IPS-NIHi11 (cell line): ENCODE measurements at regions not wholly inside any gene's neighbourhood (a gene's known extent, or its start where the extent isn't known, plus 50 kb on each side); places are given as distances from the start of the nearest gene placed in this dataset.
A peak's percentile ranks its signal among the peaks of the same experiment; 100 is the strongest.
"Not testable (repeated sequence)": the region's sequence is repeated elsewhere in the genome, so short reads cannot be mapped to it uniquely, and the experiment has no call there.

Source experiments
- DNase-seq: peaks from one replicate; pipeline ENCODE4 v3.0.0; 2012; ENCODE audit warnings: mixed read lengths, low spot score

DNA sequence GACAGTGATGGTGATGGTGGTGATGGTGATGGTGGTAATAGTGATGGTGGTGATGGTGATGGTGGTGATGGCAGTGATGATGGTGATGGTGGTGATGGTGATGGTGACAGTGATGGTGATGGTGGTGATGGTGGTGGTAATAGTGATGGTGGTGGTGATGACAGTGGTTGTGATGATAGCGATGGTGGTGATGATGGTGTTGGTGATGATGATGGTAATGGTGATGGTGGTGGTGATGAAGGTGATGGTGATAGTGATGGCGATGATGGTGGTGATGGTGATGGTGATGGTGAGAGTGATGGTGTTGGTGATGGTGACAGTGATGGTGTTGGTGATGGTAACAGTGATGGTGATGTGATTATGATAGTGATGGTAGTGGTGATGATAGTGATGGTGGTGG lies 94.3 kb downstream of the ASB1 start:
- DNase-seq, result no peak

DNA sequence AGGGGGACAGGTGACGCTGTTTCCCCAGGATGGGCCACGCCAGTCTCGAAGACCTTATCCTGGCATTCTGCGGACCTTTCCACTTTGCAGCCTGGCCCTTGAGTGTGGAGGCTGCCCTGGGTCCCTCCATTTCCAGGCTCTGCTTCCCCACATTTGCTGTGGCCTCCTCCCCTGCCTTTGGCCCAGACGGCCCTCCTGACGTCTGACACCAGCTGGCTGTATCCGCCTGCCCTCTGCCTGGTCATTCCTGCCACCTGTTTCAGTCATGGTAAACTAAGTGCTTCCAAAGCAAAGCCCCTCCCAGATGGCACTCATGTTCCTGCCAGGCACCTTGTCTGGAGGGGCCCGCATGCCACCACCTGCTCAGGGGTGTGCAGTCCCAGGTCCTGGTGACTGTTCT lies 95.1 kb downstream of the ASB1 start:
- DNase-seq, result no peak

DNA sequence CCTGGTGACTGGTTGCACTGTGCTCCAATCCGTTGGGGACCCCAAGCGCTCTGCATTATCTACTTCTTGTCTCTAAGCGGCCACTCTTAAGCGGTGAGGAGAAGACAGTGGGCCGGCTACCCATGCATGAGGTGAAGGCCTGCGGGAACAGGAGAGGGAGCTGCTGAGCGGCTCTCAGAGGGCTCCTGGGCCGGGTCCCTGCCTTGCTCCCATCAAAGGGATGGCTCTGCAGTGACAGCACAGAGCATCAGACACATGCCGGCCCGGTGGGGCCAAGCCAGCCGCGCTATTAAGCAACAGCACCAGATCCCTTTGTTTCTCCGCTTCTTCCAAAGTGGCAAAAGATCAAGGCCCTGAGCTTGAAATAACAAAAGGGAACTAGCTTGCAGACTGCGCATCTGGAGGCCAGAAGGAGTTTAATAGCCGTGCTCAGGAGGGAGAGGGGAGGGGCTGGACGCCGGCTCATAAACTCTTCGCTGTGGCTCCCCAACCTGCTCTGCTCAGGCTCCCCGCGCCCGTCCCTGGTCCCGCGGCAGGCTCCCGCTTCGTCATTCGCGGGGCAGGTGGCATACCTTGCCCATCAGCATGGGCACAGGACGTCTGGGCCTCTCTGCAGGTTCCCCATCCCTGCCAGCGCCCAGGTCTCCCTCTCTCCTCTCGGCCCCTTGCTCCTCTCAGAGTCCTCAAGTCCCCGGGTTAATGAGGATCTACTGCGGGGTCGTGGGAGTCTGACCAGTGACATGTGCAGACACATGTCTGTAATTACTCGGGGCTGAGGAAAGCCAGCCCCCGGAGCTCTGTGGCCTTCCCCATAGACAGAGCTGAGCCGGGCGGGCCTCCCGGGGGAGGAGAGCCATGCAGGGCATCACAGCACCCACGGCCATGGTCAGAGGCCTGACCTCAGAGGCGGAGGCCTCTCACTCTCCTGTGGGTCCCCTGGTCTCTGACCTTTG lies 96.7 kb downstream of the ASB1 start:
- peak; percentile 77 for DNase-seq

DNA sequence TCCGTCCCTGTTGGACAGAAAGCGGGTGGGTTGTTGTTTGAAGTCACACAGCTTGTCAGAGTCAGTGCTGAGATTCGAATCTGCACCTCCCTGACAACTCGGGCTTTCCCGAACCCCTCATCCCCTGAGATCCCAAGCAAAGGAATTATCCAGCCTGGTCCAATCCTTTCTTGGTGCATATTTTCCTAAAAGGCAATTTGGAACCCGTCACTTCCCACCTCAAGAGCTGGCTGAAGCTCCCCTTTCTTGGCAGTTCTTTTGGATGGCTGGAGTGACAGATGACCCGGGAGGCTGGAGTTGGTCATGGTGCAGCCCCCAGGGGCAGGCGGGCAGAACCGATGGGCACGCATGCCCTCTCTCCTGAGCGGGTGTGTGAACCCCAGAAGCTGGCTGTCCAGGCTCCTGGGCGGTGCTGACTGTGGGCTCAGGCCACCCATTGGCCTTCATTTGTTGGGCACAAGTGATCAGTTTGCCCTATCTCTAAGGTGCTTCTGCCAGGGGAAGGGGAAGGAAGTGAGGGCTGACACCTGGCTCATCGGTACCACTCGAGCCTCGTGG lies 97.8 kb downstream of the ASB1 start:
- no peak for DNase-seq

DNA sequence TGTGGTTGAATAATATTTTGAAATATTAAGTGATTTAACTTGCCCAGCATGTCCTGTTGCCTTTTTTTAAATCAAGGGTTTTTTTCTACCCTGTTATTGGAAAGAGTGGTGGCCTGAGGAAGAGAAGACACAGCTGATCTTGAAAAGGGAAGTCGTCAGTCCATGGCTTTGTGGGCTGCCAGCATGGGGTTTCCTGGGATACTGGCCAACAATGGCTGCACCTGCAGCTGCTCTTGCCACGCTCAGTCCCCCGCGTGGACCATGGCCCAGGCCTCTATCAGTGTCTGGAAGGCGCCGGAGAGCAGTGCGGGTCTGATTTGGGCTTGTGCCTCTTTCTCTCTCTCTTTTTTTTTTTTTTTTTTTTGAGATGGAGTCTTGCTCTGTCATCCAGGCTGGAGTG lies 99.3 kb downstream of the ASB1 start:
- DNase-seq, result no peak

DNA sequence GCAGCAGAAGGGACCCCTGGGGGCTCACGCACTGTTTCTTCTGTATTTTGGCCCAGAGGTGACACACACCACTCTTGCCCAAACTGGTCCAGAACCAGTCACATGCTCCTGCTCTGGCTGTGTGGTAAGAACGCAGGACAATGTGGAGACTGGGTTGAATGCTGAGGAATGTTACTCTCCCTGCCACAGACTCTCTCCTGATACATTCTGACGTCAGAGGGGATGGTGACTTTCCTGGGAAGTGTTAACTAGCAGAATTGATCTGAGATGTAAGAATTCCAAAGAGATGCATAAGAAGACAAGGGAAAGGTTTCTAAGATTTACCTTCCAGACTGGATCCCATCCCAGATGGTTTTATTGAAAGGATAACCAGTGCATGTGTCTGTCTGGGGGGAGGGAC lies 100.8 kb downstream of the ASB1 start:
- DNase-seq, result no peak

DNA sequence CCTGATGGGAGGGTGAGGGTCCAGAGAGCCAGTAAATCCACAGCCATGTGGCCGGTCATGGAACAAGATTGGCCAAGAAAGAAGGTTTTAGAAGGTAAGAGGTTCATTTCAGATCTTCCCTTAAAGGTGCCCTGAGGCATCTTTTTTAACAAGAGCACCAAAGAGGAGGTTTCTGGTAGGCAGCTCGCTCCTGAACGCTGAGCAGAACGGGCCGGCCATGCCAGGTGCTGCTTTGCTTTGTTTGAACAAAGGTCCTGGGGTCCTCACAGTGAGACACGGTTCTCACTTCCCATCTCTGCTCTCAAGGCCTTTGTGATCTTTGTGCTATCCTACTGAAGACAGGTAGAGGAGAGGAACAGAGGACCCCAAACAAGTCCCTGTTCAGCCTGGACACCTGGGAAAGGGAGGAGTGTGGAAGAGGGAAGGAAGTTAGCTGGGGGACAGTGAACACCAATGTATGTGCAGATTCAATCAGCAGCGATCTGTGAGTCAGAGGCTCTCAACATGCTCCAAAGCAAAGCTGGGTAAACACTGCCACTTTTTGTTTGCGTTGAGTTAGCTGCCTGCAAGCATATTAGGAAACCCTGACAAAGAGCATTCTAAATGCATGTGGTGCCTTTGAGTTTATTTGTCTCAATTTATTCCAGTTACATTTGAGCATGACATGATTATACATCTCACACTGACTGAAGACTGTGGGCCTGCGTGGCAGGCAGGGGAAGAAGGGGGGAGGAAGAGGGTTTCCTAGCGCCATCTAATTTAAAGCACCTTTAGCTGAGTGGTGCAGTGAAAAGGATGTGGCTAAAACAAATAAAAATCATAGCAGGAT lies 102.4 kb downstream of the ASB1 start:
- DNase-seq, result no peak

DNA sequence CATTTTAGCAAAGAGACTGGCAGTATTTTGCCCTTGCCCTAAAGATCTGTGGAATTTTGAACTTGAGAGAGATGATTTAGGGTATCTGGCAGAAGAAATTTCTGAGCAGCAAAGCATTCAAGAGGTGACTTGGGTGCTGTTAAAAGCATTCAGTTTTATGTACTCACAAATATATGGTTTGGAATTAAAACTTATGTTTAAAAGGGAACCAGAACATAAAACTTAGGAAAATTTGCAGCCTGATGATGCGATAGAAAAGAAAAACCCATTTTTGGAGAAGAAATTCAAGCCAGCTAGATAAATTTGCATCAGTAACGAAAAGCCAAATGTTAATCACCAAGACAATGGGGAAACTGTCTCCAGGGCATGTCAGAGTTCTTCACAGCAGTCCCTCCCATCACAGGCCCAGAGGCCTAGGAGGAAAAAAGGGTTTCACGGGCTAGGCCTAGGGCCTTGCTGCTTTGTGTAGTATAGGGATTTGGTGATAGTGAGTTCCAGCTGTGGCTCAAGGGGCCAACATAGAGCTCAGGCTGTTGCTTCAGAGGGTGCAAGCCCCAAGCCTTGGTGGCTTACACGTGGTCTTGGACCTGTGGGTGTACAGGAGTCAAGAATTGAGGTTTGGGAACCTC lies 104.4 kb downstream of the ASB1 start:
- DNase-seq, result not testable (repeated sequence)

DNA sequence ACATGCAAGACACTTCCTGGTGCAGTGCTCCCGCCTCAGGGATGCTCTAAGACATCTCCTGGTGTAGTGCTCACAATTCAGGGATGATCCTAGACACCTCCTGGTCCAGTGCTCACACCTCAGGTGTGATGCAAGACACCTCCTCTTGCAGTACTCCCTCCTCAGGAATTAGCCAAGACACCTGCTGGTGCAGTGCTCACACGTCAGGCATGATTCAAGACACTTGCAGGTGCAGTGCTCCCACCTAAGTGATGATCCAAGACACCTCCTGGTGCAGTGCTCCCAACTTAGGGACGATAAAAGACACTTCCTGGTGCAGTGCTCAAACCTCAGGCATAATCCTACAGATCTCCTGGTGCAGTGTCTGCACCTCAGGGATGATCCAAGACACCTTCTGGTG lies 117.0 kb downstream of the ASB1 start:
- DNase-seq, result not testable (repeated sequence)

DNA sequence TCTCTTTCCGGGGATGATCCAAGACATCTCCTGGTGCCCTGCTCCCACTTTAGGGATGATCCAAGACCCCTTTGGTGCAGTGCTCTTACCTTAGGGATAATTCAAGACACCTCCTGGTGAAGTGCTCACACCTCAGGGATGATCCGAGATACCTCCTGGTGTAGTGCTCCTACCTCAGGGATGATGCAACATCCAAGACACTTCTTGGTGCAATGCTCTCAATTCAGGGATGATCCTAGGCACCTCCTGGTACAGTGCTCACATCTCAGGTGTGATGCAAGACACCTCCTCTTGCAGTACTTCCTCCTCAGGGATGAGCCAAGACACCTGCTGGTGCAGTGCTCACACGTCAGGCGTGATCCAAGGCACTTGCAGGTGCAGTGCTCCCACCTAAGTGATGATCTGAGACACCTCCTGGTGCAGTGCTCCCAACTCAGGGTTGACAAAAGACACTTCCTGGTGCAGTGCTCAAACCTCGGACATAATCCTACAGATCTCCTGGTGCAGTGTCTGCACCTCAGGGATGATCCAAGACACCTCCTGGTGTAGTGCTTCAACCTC lies 122.3 kb downstream of the ASB1 start:
- DNase-seq, result no peak

DNA sequence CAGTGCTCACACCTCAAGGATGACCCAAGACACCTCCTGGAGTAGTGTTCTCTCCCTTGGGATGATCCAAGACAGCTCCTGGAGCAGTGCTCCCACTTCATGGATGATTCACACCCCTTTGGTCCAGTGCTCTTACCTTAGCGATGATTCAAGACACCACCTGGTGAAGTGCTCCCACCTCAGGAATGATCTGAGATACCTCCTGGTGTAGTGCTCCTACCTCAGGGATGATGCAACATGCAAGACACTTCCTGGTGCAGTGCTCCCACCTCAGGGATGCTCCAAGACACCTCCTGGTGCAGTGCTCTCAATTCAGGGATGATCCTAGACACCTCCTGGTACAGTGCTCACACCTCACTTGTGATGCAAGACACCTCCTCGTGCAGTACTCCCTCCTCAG lies 123.1 kb downstream of the ASB1 start:
- DNase-seq, result no peak

DNA sequence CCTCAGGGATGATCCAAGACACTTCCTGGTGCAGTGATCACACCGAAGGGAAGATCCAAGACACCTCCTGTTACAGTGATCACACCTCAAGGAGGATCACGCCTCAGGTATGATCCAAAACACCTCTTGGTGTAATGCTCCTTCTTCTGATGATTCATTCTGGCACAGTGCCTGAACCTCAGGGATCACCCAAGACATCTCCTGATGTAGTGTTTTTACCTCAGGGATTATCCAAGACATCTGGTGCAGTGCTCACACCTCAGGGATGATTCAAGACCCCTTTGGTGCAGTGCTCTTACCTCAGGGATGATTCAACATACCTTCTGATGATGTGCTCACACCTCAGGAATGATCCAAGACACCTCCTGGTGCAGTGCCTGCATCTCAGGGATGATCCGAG lies 124.4 kb downstream of the ASB1 start:
- no peak for DNase-seq

DNA sequence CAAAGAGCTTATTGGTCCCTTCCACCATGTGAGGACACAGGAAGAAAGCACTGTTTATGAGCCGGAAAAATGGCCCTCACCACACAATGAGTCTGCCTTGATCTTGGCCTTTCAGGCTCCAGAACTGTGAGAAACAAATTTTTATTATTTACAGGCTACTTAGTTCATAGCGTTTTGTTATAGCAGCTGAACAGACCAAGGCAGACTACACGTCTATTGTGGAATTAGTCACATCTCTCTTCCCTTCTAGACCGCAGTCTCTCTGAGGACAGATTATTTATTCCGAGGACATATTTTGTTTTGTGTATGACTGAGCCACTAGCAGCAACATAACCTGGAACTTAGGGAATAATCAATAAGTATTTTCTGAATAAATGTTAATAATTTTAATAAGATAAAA lies 125.5 kb downstream of the ASB1 start:
- no peak for DNase-seq

DNA sequence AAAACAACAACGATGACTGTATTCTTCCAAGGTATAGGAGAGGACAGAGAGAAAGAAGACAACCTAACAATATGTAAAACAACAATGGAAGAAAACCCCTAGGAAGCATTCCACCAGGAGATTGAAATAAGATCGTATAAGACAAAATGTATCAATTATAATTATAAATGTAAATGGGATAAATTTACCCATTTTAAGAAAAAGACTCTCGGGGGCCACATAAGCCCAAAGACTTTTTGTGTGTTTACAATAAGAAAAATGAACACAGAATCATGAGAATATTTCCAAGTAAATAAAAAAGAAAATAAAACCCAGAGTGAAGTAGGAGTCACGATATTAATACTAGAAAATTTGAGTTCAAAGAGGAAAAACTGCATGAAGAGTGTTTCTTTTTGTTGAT lies 126.4 kb downstream of the ASB1 start:
- DNase-seq, result no peak

DNA sequence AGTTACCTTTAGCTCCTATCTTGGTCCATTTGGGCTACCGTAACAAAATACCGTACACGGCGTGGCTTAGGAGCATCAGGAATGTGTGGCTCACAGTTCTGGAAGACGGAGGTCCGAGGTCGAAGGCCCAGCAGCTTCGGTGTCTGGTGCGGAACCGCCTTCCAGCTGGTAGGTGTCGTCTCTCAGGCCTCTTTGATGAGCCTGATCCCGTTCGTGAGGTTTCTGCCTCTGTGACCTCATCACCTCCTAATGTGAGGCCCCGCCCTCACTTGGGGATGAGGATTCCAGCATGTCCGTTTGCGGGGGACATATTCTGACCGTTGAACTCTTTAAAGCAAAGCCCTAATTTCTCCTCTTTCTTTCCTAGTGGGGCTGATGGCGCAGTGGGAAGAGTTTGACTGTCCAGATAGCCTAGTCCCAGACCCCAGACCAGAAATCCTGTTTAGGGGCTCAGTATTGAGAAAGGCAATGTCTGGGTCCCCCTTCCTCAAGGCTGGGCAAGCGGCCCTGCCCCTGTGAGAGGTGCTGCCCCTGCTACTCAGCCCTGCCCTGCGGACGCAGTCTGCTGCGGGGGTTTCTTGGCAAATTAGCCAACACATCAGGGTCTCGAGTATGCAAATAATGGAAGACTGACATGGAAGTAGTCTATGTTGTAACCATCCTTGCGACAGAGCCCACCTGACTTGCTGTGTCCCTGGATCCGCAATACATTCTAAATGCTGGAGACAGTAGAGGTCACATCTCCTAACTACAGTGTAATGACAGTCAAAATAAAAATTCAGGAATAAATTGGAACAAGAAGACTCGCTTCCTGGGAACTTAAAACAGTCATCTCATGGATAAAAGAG lies 128.0 kb downstream of the ASB1 start:
- DNase-seq, result peak; percentile 45

DNA sequence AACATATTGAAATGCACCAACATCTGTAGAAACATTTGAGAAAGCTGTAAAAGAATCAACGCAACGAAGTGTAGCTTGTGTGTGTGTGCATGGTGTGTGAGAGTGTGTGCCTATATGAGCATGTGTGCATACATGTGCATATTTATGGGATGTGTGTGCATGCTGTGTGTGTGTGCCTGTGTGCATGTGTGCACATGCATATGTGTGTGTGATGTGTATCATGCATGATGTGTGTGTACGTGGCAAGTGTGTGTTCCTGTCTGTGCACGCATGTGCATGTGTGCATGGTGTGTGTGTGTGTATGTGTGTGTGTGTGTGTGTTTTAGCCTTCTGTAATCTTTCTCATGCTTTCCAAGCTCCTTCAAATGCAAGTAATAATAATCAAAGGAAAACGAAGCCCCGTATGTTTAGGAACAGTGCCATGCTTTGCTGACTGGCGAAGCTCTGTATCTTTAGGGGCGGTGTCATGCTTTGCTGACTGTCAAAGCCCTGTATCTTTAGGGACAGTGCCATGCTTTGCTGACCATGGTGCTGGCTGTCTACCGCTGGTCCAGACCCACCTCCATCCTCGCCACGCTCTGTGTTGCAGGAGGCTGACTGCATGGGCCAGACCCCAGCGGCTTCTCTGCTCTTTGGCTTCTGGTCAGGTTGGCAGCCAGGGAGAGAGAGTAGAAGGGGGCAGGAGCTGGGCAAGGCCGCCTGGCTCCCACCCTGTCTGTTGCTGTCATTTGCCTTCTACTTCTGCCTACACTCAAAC lies 129.2 kb downstream of the ASB1 start:
- DNase-seq, result no peak

DNA sequence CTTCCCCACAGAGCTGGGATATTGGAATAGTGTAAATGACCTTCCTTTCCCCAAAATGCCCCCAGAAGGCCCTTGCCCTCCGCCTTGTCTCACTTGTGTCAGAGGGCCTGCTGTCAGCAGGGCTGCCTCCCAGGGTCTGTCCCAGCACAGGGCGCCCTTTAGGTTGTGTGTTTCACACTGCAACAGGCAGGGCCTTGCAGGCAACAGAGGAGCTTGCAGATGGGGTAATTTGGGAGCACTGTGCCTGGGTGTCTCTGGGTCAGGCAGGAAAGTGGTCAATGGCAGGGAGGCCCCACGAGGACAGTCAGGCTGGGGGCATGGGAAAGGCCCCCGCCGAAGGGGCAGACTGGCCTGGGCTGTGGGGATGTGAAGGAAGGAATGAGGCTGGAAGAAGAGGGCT lies 130.7 kb downstream of the ASB1 start:
- no peak for DNase-seq

DNA sequence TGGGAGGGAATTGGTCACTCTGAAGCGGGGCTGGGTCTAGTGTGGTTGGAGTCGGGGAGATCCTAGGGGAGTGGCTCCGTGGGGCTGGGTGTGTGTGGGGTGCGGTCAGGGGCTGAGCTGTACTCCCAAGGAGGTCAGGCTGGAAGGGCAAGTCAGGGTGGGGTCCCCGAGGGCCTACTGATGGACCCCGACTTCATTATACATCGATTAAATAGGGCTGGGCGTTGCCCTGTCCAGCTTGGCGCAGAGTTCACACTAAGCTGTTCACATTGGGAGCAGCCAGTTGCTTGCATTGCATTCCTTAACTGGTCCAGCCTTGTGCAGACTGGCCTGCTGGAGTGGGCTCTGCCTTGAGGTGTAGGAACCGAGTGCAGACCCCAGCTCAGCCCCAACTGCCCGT lies 131.2 kb downstream of the ASB1 start:
- DNase-seq, result no peak

DNA sequence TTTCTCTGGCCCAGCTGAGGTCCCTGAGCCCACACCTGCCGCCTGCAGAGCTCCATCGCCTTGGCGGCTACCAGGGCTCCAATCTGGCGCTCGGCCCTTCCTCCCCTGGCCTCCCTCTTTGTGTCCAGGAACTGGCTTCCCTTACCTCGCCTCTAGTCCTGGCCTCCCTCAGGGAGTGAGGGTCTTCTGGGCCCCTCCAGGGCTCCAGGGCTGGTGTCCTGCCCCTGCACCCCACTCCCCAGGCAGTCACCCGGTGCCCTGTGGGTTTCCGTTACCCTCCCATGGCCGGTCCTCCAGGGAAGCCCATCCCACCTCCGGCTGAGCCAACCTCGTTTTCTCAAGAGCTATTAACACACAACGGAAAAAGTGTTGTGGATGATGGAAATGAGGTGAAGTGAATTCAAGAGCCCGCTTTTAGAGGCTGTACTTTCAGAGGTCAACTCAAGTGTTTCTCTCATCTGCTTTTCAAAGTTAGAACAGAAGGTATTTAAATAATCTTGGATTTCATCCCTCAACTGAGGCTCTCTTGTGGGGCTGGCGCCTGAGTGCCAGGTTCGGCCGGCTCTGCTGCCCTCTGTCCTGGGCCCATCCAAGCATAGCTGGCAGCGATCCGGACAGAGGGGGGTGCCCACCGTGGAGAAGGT lies 131.9 kb downstream of the ASB1 start:
- no peak for DNase-seq

DNA sequence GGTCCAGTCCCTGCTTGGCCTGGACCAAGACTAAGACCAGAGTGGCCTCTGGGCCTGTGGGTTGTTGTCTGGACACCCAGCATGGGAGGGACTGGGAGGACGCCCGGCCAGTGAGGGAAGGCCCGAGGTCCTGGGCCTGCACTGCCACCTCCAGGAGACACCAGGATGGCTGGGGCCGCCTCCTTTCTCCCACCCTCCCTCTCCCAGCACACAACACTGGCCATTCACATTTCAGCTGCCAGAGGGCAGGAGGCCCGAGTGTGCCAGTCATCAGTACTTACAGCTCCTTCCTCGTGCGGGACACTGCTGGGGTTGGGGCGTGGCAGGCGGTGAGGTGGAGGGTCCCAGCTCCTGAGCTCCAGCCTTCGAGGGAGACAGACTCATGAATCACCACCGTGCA lies 133.5 kb downstream of the ASB1 start:
- peak; percentile 72 for DNase-seq
